Left ventricle myocardium inferior (tissue), 1 donor: ENCODE measurements at regions not wholly inside any gene's neighbourhood (a gene's known extent, or its start where the extent isn't known, plus 50 kb on each side); places are given as distances from the start of the nearest gene placed in this dataset.

Experiments used
- DNase-seq: peaks from one replicate; pipeline ENCODE4 v3.0.0-alpha.2; 2020
- H3K27ac ChIP-seq: fragments of 200-600 bp; replicated peaks from 2 replicates; pipeline ENCODE4 v1.8.0; 2021
- H3K27me3 ChIP-seq: fragments of 200-600 bp; 2 replicates; pipeline ENCODE4 v1.8.0; 2021; ENCODE audit warnings: low read depth
- H3K36me3 ChIP-seq: fragments of 200-600 bp; 2 replicates; pipeline ENCODE4 v1.8.0; 2021
- H3K4me1 ChIP-seq: fragments of 200-600 bp; 2 replicates; pipeline ENCODE4 v1.8.0; 2021
- H3K4me3 ChIP-seq: fragments of 200-600 bp; 2 replicates; pipeline ENCODE4 v1.8.0; 2021; ENCODE audit warnings: mild to moderate bottlenecking, moderate library complexity
- H3K9me3 ChIP-seq: fragments of 200-600 bp; replicated peaks from 2 replicates; pipeline ENCODE4 v1.8.0; 2021
- intact Hi-C: fragments of 100-400 bp; cut with micrococcal nuclease; formaldehyde crosslinking; loops from one replicate; pipeline ENCODE4 v1.11.0; 2022
- TF ChIP-seq, protein P1 (sequence below): fragments of 200-600 bp; IDR thresholded peaks from 2 replicates; pipeline ENCODE4 v1.8.0; 2021; ENCODE audit warnings: antibody characterized with exemption, mild to moderate bottlenecking, borderline replicate concordance
- donor health status: DM: no; HTN: yes; CAD: no; lungs with severe emphysema.

DNA sequence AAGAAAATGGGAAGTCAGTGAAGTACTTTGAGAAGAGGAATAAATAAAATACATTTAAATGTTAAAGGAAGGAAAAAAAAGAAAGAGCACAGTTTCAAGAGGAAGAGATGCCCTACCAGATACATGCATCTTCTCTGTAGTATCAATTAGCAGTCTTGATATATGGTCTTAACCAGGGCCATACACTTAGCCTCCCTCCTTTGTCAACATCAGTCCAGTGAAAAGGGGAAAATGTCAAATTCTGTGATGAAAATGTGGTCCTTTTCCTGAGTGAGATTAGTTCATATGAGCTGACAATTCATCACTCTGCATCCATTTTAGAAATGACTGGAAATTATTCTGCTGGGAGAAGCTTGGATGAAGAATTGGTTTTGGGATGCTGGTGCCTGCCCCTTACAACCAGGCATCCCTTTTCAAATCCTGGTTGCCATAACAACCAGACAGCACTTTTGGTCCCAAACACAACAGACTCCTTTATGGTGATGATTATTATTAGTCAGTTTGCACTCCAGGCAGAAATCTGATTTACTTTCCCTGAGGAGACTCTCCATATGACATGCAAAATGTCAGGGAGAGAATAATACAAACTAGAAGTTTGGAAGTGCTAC is 933.6 kb upstream of the CDH8 start:
- no peak for DNase-seq
- Histone ChIP-seq H3K9me3 (no peaks in the 10 kb centered on the region), H3K27ac (no peak overlapping the region), H3K36me3 (no peaks in the 10 kb centered on the region), H3K4me1 (no peaks in the 10 kb centered on the region), H3K27me3 (no peaks in the 10 kb centered on the region), H3K4me3 (no peak overlapping the region)
- intact Hi-C loops = no loop called here
- TF ChIP-seq, protein P1, sequence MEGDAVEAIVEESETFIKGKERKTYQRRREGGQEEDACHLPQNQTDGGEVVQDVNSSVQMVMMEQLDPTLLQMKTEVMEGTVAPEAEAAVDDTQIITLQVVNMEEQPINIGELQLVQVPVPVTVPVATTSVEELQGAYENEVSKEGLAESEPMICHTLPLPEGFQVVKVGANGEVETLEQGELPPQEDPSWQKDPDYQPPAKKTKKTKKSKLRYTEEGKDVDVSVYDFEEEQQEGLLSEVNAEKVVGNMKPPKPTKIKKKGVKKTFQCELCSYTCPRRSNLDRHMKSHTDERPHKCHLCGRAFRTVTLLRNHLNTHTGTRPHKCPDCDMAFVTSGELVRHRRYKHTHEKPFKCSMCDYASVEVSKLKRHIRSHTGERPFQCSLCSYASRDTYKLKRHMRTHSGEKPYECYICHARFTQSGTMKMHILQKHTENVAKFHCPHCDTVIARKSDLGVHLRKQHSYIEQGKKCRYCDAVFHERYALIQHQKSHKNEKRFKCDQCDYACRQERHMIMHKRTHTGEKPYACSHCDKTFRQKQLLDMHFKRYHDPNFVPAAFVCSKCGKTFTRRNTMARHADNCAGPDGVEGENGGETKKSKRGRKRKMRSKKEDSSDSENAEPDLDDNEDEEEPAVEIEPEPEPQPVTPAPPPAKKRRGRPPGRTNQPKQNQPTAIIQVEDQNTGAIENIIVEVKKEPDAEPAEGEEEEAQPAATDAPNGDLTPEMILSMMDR = no peak

DNA sequence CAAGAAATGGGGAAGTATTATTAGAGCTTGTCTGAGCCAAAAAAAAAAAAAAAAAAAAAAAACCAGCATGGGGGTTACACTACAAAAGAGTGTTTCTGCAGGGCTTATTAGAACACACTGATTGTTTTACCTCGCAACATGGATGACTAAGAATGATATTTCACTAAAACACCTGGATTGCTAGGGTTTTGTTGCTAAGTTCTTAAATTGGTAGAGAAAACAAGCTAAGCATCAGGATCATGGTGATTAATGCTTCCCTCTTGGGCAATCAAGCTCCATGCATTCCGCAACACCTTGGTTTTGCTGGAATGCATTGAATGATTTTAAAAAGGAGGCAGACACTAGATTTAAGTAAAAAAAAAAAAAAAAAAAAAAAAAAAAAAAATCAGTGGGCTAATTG is 931.4 kb upstream of the CDH8 start:
- no peak for DNase-seq
- no peaks in the 10 kb centered on the region for H3K9me3 ChIP-seq
- H3K27me3 ChIP-seq = no peaks in the 10 kb centered on the region
- H3K27ac ChIP-seq = no peak overlapping the region
- no peaks in the 10 kb centered on the region for H3K36me3 ChIP-seq
- TF ChIP-seq, protein P1 = no peak
- no peaks in the 10 kb centered on the region for H3K4me1 ChIP-seq
- intact Hi-C loops = no loop called here
- no peak overlapping the region for H3K4me3 ChIP-seq

DNA sequence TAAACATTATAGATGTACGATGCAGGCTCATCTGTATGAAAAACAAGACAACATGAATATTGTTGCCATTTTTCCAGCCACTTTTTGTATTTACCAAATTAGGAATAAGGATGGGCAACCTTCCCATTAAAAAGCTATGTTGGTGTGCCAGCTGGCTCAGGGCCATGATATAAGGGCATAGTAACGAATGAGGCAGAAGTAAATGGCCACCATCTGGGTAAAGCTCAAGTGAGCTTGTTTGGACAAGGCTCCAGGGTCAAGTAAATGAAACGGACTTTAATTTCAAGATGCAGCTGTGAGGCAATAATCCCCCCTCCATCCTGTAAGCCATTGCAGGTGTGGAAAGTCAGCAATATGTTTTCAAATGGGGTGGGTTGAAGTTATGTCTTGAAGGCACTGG is 930.9 kb upstream of the CDH8 start:
- TF ChIP-seq, protein P1 = no peak
- no peak for DNase-seq
- no peaks in the 10 kb centered on the region for H3K9me3 ChIP-seq

DNA sequence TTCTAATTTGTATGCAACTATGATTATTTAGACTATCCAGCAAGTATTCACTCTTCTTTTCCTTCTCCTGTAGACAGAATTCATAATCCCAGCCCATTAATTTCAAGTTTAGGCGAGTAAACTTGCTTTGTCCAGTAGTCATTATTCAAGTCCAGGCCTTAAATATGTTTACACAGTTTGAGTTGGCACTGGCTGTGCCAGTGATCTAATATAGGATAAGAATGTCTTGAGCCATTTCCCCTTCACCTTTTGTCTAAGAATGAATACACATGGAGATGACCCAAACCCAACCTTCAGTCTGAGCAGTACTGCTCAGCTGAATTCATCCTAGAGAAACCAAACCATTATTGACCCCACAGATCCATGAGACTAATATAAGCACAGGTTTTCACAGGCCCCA is 930.4 kb upstream of the CDH8 start:
- no peak overlapping the region for H3K4me3 ChIP-seq
- no peaks in the 10 kb centered on the region for H3K9me3 ChIP-seq
- TF ChIP-seq, protein P1 = no peak
- H3K27me3 ChIP-seq = no peaks in the 10 kb centered on the region
- H3K36me3 ChIP-seq = no peaks in the 10 kb centered on the region
- H3K27ac ChIP-seq = no peak overlapping the region
- intact Hi-C loops = no loop called here
- no peak for DNase-seq
- no peaks in the 10 kb centered on the region for H3K4me1 ChIP-seq

More for the DNA sequence above, 930.9 kb upstream of the CDH8 start:
- intact Hi-C loops = no loop called here
- H3K36me3 ChIP-seq = no peaks in the 10 kb centered on the region
- H3K27me3 ChIP-seq = no peaks in the 10 kb centered on the region
- no peak overlapping the region for H3K27ac ChIP-seq
- H3K4me1 ChIP-seq = no peaks in the 10 kb centered on the region
- no peak overlapping the region for H3K4me3 ChIP-seq

DNA sequence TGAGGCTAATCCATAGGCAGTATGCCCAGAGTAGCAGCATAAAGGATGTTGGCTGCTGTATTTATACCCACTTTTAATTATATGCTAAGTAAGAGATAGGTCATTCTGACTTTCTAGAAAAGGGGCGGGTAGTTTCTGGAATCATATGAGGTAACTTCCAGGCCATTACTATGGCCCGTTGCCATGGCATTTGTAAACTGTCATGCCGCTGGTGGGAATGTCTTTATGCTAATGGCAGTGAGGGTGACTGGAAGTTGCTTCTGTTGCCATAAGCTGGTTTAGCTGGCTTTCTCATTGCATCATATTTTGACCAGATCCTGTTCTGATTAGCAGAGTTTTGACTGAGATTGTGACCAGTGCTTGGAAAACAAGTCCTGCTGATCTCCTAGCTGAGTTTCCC is 929.6 kb upstream of the CDH8 start:
- DNase-seq = no peak
- H3K27me3 ChIP-seq = no peaks in the 10 kb centered on the region
- no peaks in the 10 kb centered on the region for H3K36me3 ChIP-seq
- H3K9me3 ChIP-seq = no peaks in the 10 kb centered on the region
- H3K4me1 ChIP-seq = no peaks in the 10 kb centered on the region
- intact Hi-C loops = no loop called here
- H3K4me3 ChIP-seq = no peak overlapping the region
- TF ChIP-seq, protein P1 = no peak
- H3K27ac ChIP-seq = no peak overlapping the region
